SHP77 treated with DMSO at 0.1 percent for 48 hours (cell line): ENCODE measurements at regions not wholly inside any gene's neighbourhood (a gene's known extent, or its start where the extent isn't known, plus 50 kb on each side); places are given as distances from the start of the nearest gene placed in this dataset.

ENCODE experiments used
- DNase-seq: peaks from one replicate; lab custom pipeline; 2025; lab: John Stamatoyannopoulos, UW

DNA sequence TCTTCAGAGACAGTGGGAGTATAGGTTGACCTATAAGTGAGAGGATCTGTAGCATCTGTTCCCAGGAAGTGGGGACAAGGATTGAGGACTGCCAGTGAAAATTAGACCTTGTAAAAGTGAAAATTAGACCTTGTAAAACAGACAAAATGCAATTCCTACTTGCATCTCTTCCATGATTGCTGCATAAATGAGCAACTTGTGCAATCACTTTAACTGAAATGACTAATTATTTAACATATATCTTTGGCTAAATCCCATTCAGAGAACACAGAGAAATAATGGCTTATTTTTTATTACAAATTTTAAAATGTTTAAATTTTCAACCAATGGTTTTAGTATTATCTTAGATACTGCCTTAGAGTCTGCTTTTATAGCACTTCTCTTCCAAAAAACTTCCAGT, 67.2 kb upstream of the NABP1 start:
- DNase-seq, result no peak

DNA sequence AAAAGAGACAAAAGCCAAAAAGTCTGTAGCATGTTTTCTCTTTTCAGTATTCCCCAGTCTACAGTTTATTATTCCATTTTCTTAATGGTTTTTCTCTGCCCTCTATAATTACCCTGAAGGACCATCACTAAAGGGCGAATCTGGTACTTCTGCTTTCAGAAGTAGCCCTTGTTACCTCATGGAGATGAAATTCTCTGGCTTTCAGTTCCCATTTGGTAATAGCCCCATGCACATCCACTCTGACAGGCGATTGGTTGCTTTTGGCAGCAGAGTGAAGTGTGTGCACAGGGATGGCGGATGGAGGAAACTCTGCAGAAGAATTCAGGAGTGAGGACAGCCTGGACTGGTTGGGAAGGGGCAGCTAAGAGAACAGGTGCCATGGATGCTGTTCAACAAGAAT, 66.3 kb upstream of the NABP1 start:
- DNase-seq, result no peak

DNA sequence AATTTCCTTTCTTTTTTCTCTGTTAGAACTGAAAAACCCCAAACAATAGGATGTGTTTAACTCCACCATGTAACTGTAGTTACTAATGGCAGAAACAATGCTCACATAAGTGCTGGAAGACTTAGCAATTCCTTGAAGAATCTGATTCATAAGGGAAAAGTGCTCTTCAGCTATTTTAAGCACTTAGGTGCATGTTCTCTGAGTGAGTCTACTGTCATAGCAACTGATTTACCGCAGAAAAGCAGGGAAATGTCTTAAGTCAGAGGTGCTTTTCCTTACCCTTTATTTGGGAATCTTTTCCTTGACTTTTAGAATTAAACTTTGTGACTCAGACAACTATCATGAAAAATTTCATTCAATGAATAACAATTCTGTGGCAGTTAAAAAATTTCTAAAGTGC, 65.4 kb upstream of the NABP1 start:
- DNase-seq, result no peak

DNA sequence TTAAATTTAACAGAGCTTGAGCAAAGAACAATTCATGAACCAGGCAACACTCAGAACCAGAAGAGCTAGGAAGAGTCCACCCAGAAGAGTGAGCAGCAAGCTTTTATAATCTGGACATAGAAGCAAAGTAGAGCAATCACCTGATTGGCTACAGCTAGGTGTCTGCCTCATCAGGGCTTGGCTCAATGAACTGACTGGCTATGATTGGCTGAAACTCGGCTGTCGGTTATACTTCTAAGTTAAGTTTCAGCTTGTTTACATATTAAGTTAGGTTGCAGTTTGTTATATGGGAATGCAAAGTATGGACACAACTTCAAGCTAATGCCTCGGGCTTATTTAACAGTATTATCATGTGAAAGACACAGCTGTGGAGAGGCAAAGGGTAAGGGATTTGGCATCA, 63.2 kb upstream of the NABP1 start:
- no peak for DNase-seq

DNA sequence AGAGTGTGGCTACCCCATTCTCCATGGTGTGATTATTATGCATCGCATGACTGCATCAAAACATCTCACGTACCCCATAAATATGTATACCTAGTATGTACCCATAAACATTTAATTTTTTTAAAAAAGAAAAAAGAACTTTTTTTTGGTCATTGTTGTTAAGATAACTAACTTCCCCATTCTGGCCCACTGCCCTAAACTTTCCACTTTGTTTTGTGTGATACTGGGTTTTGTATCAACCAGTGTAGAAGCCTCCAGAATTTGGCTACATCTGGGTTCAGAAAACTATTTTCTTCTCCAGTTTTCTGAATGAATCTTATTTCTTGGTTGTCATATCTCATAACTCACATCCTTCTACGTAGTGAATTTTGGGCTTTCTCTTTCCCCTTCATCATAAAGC, 62.3 kb upstream of the NABP1 start:
- DNase-seq, result no peak

DNA sequence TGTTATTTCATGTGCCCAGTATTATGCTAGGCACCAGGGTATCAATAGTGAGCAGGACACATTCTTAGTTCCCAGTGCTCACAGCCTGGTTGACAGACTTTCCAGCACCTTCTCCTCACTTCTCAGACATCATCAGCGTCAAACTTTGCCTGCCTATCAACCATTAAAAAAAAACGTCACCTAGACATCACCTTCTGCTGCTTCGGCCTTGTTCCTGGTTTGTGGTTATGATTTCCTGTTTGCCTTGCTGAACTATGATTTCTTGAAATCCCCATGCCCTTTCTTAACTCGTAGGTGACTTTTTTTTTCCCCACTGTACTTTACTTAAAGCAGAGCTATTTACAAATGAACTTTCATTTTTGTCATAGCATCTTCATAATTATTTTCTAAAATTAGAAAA, 60.4 kb upstream of the NABP1 start:
- no peak for DNase-seq

DNA sequence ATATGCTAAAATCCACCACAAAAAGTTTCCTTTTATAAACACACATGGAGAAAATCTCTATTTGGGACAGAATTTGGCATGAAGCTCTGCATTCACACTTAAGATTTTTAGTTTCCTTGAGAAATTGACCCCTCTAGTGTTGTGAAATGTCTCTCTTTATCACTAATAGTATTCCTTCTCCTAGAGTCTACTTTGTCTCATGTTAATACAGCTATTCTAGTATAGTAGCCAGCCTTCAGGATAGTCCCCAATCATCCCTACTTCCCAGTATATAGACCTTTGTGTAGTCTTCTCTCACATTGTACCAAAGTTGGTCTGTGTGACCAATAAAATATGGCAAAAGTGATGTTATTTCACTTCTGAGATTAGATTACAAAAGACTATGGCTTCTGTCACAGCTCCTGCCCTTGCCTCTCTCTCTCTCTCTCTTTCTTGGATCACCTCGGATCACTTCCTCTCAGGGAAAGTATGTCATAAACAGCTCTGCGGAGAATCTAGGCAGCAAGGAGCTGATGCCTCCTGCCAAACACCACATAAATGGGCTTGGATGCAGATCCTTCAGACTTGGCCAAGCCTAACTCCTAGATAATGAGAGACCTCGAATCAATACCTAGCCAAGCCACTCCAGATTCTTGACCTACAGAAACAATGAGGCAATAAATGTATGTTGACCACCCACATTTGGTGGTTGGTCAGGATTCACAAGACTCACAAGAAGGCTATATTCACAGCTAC, 59.7 kb upstream of the NABP1 start:
- no peak for DNase-seq

DNA sequence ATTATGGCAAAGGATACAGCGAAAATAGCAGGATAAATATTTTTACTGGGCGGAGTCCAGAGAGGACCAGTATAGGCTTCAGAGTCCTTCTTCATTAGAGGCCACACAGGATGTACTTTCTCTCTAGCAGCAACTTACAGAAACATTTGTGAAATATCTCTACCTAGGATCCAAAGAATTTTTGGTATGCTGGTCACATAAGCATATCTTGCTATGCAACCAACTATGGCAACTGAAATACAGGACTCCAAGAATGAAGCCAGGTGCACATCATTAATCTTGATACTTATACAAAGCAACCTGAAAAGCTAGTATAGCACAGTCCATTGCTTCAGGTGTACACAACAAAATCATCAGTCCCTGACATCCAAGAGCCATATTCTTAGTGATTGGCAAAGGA, 59.1 kb upstream of the NABP1 start:
- no peak for DNase-seq

DNA sequence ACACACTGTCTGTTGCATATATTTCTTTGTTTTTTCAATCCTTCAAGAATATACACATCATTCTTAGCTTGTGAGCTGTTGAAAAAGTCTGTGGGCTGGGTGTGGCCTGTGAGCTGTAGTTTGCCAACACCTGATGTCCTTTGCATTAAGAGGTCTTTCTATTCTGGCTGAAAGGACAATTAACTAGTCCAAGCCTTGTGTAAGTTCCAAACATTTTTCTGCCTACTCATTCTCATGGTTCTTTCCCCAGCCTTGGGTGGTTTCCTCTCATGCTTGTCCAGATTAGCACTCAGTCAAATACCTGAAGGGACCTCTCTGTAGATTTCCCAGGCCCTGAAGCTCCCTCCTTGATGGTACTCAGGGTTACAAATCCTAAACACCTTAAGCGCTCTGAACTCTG, 57.8 kb upstream of the NABP1 start:
- no peak for DNase-seq

DNA sequence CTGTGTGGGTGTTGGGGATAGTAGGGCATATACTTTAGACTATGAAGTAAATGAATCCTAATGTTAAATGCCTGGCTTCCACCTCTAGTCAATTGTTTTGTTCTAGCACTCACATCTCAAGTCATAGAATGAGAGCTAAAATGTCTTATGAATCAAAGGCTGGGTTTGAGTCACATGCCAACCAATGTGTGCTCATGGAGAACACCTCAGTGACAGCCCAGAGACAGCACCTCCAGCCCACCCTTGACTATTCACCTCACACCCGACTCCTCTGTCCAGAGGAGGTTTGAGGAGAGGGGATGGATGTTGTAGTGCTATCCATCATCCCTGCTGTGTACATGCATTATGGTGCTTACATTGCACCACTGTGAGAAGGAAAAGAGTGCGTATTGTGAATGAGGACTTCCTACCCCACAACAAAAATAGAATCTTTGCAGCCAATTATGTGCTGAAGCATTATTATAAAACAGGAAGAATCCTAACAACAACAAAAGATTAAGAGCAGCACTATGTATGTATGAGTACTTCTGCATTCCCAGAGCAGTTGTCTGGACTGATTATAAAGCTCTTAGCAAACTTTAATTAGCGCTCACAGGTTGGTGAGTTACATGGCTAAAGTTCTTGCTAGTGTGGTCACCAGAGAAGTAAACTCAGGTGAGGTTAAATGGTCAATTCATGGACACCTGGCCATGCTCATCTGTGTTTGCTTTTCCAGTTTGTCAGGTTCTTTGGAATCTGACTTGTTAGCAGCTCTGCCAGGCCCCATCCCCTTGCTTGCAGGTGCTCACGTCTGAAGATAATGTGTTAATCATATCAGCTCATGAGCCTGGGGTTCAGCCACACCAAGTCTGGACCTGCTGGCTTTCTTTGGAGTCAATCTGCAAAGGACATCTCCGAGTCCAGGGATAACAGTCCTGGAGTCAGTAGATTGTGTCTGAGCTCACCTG, 55.3 kb upstream of the NABP1 start:
- DNase-seq, result no peak

DNA sequence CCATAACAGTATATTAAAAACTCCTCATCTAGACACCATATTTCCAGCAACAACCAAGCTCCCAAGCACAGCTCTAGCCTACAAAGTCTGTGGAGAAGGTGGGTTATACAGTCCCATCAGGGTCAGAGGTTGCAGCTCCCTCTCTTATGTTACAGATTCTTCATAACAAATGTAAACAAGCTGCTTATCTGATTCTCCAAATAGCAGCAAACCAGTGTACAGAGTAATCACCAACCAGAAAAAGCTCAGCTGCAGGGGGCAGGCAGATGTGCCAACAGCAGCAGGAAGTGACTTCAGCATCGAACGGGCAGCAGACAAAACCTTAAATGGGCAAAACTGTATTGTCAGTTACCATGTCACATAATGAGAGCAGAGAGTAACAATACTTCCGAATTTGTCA, 52.9 kb upstream of the NABP1 start:
- no peak for DNase-seq

DNA sequence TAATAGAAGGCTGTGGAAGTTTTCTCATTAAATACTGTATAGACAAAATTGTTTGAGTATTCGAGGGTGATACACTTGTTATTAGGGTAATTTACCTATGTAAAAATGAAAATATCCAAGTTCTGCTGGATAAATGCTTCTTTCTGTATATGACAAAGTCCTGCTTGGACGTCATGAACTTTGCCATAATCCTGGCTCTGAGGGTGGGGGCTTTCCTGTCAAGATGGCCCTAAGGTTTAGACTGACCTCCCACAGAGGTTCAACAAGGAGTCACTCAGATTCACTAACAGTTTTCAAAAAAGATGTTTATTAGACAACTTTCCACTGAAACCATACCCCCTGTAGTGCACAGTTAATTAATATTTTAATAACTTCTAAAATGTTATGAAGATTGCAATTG, 52.5 kb upstream of the NABP1 start:
- no peak for DNase-seq

DNA sequence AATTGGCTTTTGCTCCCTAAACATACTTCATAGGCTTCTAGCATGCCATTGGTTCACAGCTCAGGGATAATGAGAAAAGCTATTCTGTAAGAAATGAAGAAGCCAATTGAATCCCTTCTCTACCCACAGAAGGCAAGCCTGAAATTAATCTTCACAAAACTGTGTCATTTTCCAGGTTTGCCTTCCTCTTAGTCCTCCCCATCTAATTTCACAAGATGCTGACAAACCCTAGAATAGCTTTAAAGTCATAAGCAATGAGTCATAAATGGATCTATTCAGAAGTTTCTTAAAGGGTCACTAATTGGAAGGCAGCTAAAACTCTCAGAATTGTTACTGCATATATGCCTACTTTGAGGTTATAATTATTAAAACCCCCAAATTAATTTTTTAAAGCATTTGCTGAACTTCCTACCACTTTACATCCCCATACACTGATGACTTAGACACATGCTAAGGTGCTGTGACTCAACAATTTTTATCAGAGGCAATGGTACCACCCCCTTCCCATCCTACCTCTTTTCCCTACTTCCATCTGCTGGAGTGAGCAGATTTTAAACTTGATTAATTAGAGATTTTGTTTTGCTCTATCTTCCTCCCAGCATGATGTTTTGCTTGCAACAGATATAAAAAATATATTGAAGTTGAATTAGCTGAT, 51.3 kb upstream of the NABP1 start:
- DNase-seq, result no peak

DNA sequence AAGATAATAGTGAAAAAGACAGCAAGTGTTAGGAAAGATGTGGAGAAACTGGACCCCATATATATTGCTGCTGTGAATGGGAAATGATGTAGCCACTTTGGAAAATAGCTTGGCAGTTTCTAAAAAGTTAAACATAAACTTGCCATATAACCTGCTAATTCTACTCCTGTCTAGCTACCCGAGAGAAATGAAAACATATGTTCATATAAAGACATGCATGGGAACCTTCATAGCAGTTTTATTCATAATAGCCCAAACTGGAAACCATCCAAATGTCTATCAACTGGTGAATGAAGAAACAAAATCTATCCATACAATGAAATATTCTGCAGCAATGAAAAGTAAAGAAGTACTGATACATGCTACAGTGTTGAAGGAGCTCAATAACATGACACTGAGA, 50.4 kb upstream of the NABP1 start:
- DNase-seq, result no peak
